Erythroblast (primary cell): ENCODE measurements at regions not wholly inside any gene's neighbourhood (a gene's known extent, or its start where the extent isn't known, plus 50 kb on each side); places are given as distances from the start of the nearest gene placed in this dataset.

Experiments used
- GATA1 ChIP-seq: IDR thresholded peaks from 2 replicates; pipeline ENCODE4 v1.6.1; 2011; ENCODE audit warnings: low read depth, mild to moderate bottlenecking, control low read depth, low read length, moderate library complexity
- POLR2A ChIP-seq: IDR thresholded peaks from 2 replicates; pipeline ENCODE4 v1.6.1; 2011; ENCODE audit warnings: mild to moderate bottlenecking, low read length

- TF ChIP-seq POLR2A (no peak), GATA1 (no peak)
These were observed 165.1 kb upstream of the ATP6AP2 start for GRCh38 chrX:40415675-40416074.
